ENCODE measurements at regions not wholly inside any gene's neighbourhood (a gene's known extent, or its start where the extent isn't known, plus 50 kb on each side); places are given as distances from the start of the nearest gene placed in this dataset.

DNA sequence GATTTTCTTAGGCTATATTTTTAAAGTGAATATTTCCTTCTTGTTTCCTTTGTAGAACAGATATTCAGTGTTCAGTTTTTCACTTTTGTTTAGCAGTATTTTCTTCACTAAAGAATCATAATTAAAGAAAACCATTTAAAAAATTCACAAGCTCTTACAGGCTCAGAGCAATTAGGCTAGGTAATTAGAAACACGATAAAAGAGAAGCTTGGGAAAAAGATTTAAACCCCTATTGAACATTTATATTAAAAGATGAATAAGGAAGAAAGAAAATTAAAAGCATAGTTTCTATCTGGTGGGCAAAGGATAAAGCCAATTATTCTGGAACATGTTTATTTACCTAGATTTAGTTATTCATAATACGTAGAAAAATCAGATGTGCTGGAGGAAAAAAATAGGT lies 942.6 kb downstream of the PLA2G4A start:
- DNase-seq, result no peak
- no peaks in the 10 kb centered on the region for H3F3A ChIP-seq (ENCODE audit: insufficient read depth, low read length)
- H3K27ac ChIP-seq (ENCODE audit: low read length), result no peak overlapping the region
- TF ChIP-seq EZH2phosphoT487 (IDR thresholded peaks at IDR 0.05; ENCODE audit: low read length) (no peak), EZH2 (optimal IDR thresholded peaks at IDR 0.05; ENCODE audit: low read depth, low read length) (no peak)
- TF ChIP-seq, protein P1, sequence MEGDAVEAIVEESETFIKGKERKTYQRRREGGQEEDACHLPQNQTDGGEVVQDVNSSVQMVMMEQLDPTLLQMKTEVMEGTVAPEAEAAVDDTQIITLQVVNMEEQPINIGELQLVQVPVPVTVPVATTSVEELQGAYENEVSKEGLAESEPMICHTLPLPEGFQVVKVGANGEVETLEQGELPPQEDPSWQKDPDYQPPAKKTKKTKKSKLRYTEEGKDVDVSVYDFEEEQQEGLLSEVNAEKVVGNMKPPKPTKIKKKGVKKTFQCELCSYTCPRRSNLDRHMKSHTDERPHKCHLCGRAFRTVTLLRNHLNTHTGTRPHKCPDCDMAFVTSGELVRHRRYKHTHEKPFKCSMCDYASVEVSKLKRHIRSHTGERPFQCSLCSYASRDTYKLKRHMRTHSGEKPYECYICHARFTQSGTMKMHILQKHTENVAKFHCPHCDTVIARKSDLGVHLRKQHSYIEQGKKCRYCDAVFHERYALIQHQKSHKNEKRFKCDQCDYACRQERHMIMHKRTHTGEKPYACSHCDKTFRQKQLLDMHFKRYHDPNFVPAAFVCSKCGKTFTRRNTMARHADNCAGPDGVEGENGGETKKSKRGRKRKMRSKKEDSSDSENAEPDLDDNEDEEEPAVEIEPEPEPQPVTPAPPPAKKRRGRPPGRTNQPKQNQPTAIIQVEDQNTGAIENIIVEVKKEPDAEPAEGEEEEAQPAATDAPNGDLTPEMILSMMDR (IDR thresholded peaks at IDR 0.05; ENCODE audit: low read length), result no peak
- H4K20me1 ChIP-seq (ENCODE audit: insufficient read depth, low read length), result no peaks in the 10 kb centered on the region
- H2AFZ ChIP-seq (ENCODE audit: low read length), result no peak overlapping the region
- H3K9me3 ChIP-seq (replicated peaks; ENCODE audit: insufficient read depth, low read length), result no peaks in the 10 kb centered on the region
- no peak overlapping the region for H3K9ac ChIP-seq (ENCODE audit: low read length)
- H3K79me2 ChIP-seq (ENCODE audit: low read length), result no peaks in the 10 kb centered on the region
- no peak overlapping the region for H3K4me3 ChIP-seq (ENCODE audit: low read length)
- H3K36me3 ChIP-seq (replicated peaks; ENCODE audit: insufficient read depth, low read length), result no peaks in the 10 kb centered on the region
- H3K4me1 ChIP-seq (ENCODE audit: low read length), result no peaks in the 10 kb centered on the region
- no peaks in the 10 kb centered on the region for H3K9me2 ChIP-seq (replicated peaks; ENCODE audit: insufficient read depth, low read length)
- H3K4me2 ChIP-seq (ENCODE audit: low read depth, low read length), result no peak overlapping the region
- no peaks in the 10 kb centered on the region for H3K27me3 ChIP-seq (replicated peaks; ENCODE audit: insufficient read depth, low read length)

DNA sequence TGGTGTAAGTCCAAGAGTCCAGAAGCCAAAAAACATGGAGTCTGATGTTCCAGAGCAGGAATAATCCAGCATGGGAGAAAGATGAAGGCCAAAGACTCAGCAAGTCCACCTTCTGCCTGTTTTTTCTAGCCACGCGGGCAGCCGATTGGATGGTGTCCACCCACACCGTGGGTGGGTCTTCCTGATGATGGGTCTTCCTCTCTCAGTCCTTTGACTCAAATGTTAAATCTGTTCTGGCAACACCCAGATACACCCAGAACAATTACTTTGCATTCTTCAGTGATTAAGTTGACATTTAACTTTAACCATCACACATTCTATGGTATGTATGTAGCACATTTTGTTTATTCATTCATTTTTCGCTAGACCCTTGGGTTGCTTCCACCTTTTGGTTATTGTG lies 944.4 kb downstream of the PLA2G4A start:
- H3F3A ChIP-seq (ENCODE audit: insufficient read depth, low read length), result no peaks in the 10 kb centered on the region
- no peaks in the 10 kb centered on the region for H3K27me3 ChIP-seq (replicated peaks; ENCODE audit: insufficient read depth, low read length)
- no peak overlapping the region for H3K4me2 ChIP-seq (ENCODE audit: low read depth, low read length)
- no peak for TF ChIP-seq EZH2phosphoT487 (IDR thresholded peaks at IDR 0.05; ENCODE audit: low read length)
- no peak for TF ChIP-seq EZH2 (optimal IDR thresholded peaks at IDR 0.05; ENCODE audit: low read depth, low read length)
- TF ChIP-seq, protein P1 (IDR thresholded peaks at IDR 0.05; ENCODE audit: low read length), result no peak
- no peaks in the 10 kb centered on the region for H3K36me3 ChIP-seq (replicated peaks; ENCODE audit: insufficient read depth, low read length)
- DNase-seq, result no peak
- no peaks in the 10 kb centered on the region for H3K9me2 ChIP-seq (replicated peaks; ENCODE audit: insufficient read depth, low read length)
- H2AFZ ChIP-seq (ENCODE audit: low read length), result no peak overlapping the region
- H3K27ac ChIP-seq (ENCODE audit: low read length), result no peak overlapping the region
- no peaks in the 10 kb centered on the region for H3K79me2 ChIP-seq (ENCODE audit: low read length)
- no peak overlapping the region for H3K4me3 ChIP-seq (ENCODE audit: low read length)
- H3K4me1 ChIP-seq (ENCODE audit: low read length), result no peaks in the 10 kb centered on the region
- H3K9ac ChIP-seq (ENCODE audit: low read length), result no peak overlapping the region
- H3K9me3 ChIP-seq (replicated peaks; ENCODE audit: insufficient read depth, low read length), result no peaks in the 10 kb centered on the region
- H4K20me1 ChIP-seq (ENCODE audit: insufficient read depth, low read length), result no peaks in the 10 kb centered on the region

DNA sequence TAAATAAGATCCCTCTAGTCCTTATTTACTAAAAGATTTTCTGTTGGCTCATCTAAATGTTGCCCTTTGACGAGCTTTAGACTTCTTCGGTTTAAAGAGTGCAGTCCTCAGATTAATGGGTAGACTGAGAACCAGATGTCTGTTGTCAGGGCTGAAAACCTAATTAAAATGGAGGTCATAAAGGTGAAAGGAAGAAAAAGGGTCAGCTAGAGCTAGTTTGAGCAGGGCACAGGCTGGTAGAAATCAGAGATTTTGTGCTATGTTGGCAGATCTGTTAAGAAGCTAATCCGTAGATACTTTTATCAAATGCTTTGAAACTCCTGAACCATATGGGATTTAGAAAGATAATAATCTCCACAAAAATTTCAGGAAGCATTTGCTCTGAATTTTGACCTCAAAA lies 959.0 kb downstream of the PLA2G4A start:
- no peaks in the 10 kb centered on the region for H3F3A ChIP-seq (ENCODE audit: insufficient read depth, low read length)
- H3K36me3 ChIP-seq (replicated peaks; ENCODE audit: insufficient read depth, low read length), result no peaks in the 10 kb centered on the region
- no peaks in the 10 kb centered on the region for H3K9me3 ChIP-seq (replicated peaks; ENCODE audit: insufficient read depth, low read length)
- H4K20me1 ChIP-seq (ENCODE audit: insufficient read depth, low read length), result no peaks in the 10 kb centered on the region
- no peaks in the 10 kb centered on the region for H3K9me2 ChIP-seq (replicated peaks; ENCODE audit: insufficient read depth, low read length)
- DNase-seq, result no peak
- no peaks in the 10 kb centered on the region for H3K27me3 ChIP-seq (replicated peaks; ENCODE audit: insufficient read depth, low read length)
- H2AFZ ChIP-seq (ENCODE audit: low read length), result no peak overlapping the region
- no peak overlapping the region for H3K4me2 ChIP-seq (ENCODE audit: low read depth, low read length)
- H3K79me2 ChIP-seq (ENCODE audit: low read length), result no peaks in the 10 kb centered on the region
- no peak overlapping the region for H3K4me3 ChIP-seq (ENCODE audit: low read length)
- TF ChIP-seq EZH2 (optimal IDR thresholded peaks at IDR 0.05; ENCODE audit: low read depth, low read length), result no peak
- no peak overlapping the region for H3K9ac ChIP-seq (ENCODE audit: low read length)
- H3K27ac ChIP-seq (ENCODE audit: low read length), result no peak overlapping the region
- H3K4me1 ChIP-seq (ENCODE audit: low read length), result no peaks in the 10 kb centered on the region

DNA sequence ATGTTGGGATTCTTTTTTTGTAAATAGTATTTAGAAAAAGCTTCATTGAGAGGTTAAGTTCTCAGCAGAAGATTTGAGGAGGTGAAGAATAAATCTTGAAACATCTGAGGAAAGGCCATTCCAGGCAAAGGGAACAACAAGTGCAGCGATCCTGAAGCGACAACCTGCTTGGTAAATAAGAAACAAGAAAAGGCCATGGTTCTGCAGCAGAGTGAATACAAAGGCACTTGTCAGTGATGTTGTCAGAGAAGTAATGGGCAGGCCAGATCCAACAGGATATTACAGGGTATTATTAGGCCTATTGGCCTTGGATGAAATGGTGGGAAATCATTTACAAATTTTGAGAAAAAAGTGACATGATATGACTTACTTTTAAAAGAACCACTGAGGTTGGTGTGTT lies 960.0 kb downstream of the PLA2G4A start:
- no peak overlapping the region for H2AFZ ChIP-seq (ENCODE audit: low read length)
- no peaks in the 10 kb centered on the region for H3K4me1 ChIP-seq (ENCODE audit: low read length)
- H3K27ac ChIP-seq (ENCODE audit: low read length), result no peak overlapping the region
- TF ChIP-seq EZH2 (optimal IDR thresholded peaks at IDR 0.05; ENCODE audit: low read depth, low read length), result no peak
- TF ChIP-seq, protein P1 (IDR thresholded peaks at IDR 0.05; ENCODE audit: low read length), result no peak
- no peak for TF ChIP-seq EZH2phosphoT487 (IDR thresholded peaks at IDR 0.05; ENCODE audit: low read length)
- H3K4me3 ChIP-seq (ENCODE audit: low read length), result no peak overlapping the region
- no peaks in the 10 kb centered on the region for H4K20me1 ChIP-seq (ENCODE audit: insufficient read depth, low read length)
- H3K79me2 ChIP-seq (ENCODE audit: low read length), result no peaks in the 10 kb centered on the region
- no peaks in the 10 kb centered on the region for H3K9me2 ChIP-seq (replicated peaks; ENCODE audit: insufficient read depth, low read length)
- H3K9ac ChIP-seq (ENCODE audit: low read length), result no peak overlapping the region
- no peak overlapping the region for H3K4me2 ChIP-seq (ENCODE audit: low read depth, low read length)
- no peaks in the 10 kb centered on the region for H3K9me3 ChIP-seq (replicated peaks; ENCODE audit: insufficient read depth, low read length)
- H3K36me3 ChIP-seq (replicated peaks; ENCODE audit: insufficient read depth, low read length), result no peaks in the 10 kb centered on the region
- no peaks in the 10 kb centered on the region for H3F3A ChIP-seq (ENCODE audit: insufficient read depth, low read length)
- H3K27me3 ChIP-seq (replicated peaks; ENCODE audit: insufficient read depth, low read length), result no peaks in the 10 kb centered on the region
- DNase-seq, result no peak

All from MM.1S (cell line).